Endothelial cell of umbilical vein (primary cell): ENCODE measurements at regions not wholly inside any gene's neighbourhood (a gene's known extent, or its start where the extent isn't known, plus 50 kb on each side); places are given as distances from the start of the nearest gene placed in this dataset.

Experiments
- BruUV-seq: library from RNA; stranded (reverse); fragments of 400-500 nt; replicated peaks from 2 replicates; lab custom pipeline; 2021; lab: Mats Ljungman, UMichigan
- CTCF ChIA-PET: fragments of 300-600, 350-600 bp; sonication (Branson Sonifier 250); formaldehyde crosslinking; loops from one replicate; lab custom pipeline; 2021; ENCODE audit warnings: antibody characterized with exemption, inconsistent platforms; lab: Charles Lee
- POLR2A ChIA-PET: fragments of 300-600, 350-600 bp; sonication (Branson Sonifier 250); formaldehyde crosslinking; loops from one replicate; lab custom pipeline; 2021; ENCODE audit warnings: antibody characterized with exemption, inconsistent platforms; lab: Charles Lee
- DNase-seq: peaks from one replicate; pipeline ENCODE4 v3.0.0-alpha.2; 2011; ENCODE audit warnings: low read depth, low spot score
- FAIRE-seq: peaks from 2 replicates; lab custom pipeline; 2011; peaks lifted over from hg19 to GRCh38; lab: Jason Lieb, UNC
- H2AFZ ChIP-seq: 2 replicates; pipeline ENCODE4 v1.6.0; 2012; ENCODE audit warnings: low read depth, low read length, control low read depth, inconsistent platforms
- H3K27ac ChIP-seq: 2 replicates; pipeline ENCODE4 v1.5.1; 2011; ENCODE audit warnings: low read depth, mild to moderate bottlenecking, control low read depth, low read length, moderate library complexity; ENCODE audit not compliant: insufficient read depth
- H3K27me3 ChIP-seq, 2 experiments: 2 replicates each; pipeline versions ENCODE4 v1.6.0 to v1.6.1; 2011; ENCODE audit warnings: low read length in 2 of 2, mixed read lengths in 1 of 2; ENCODE audit not compliant: control insufficient read depth in 2 of 2, insufficient read depth in 2 of 2
- H3K36me3 ChIP-seq, 2 experiments: 2 replicates in 1 of 2; 3 replicates in 1 of 2; pipeline ENCODE4 v1.5.1; 2011; ENCODE audit warnings: low read length in 2 of 2, mild to moderate bottlenecking in 1 of 2, moderate library complexity in 1 of 2; ENCODE audit not compliant: control insufficient read depth in 2 of 2, insufficient read depth in 2 of 2; ENCODE audit errors: extremely low read depth in 1 of 2
- H3K4me1 ChIP-seq: 3 replicates; pipeline ENCODE4 v1.5.1; 2011; ENCODE audit warnings: mild to moderate bottlenecking, low read length; ENCODE audit not compliant: control insufficient read depth, insufficient read depth; ENCODE audit errors: extremely low read depth
- H3K4me2 ChIP-seq: 2 replicates; pipeline ENCODE4 v1.6.1; 2011; ENCODE audit warnings: low read length, control low read depth, mixed read lengths; ENCODE audit not compliant: insufficient read depth
- H3K4me3 ChIP-seq, 3 experiments: fragments of 200-600 bp in 1 of 3; sonication (generic), shearing (Covaris generic) in 1 of 3; replicated peaks in 1 of 3; 2 replicates each; pipeline ENCODE4 v1.5.1; 2011 to 2016; ENCODE audit warnings: control low read depth in 3 of 3, low read length in 3 of 3, mild to moderate bottlenecking in 2 of 3, inconsistent platforms in 1 of 3, low read depth in 1 of 3, moderate library complexity in 1 of 3; ENCODE audit not compliant: insufficient read depth in 1 of 3
- H3K79me2 ChIP-seq: 2 replicates; pipeline ENCODE4 v1.6.0; 2012; ENCODE audit warnings: low read length, inconsistent platforms; ENCODE audit not compliant: control insufficient read depth, insufficient read depth
- H3K9ac ChIP-seq: replicated peaks from 2 replicates; pipeline ENCODE3; 2011; ENCODE audit warnings: low read length, control low read depth; ENCODE audit not compliant: insufficient read depth; ENCODE audit errors: extremely low read depth
- H3K9me1 ChIP-seq: replicated peaks from 3 replicates; pipeline ENCODE4 v1.6.0; 2011; ENCODE audit warnings: mild to moderate bottlenecking, low read length; ENCODE audit not compliant: control insufficient read depth, insufficient read depth; ENCODE audit errors: extremely low read depth
- H3K9me3 ChIP-seq: replicated peaks from 2 replicates; pipeline ENCODE4 v1.5.1; 2012; ENCODE audit warnings: low read length, inconsistent platforms; ENCODE audit not compliant: control insufficient read depth, insufficient read depth
- H4K20me1 ChIP-seq: replicated peaks from 2 replicates; pipeline ENCODE3; 2011; ENCODE audit warnings: mild to moderate bottlenecking, low read length; ENCODE audit not compliant: control insufficient read depth, insufficient read depth; ENCODE audit errors: extremely low read depth
- CTCF ChIP-seq, 2 donors: IDR thresholded peaks; 1 replicate in 1 of 2; 2 replicates in 1 of 2; pipeline ENCODE4 v1.5.1; 2011; ENCODE audit warnings: low read length in 2 of 2, mild to moderate bottlenecking in 2 of 2, moderate library complexity in 2 of 2, control low read depth in 1 of 2, inconsistent platforms in 1 of 2, low read depth in 1 of 2; ENCODE audit not compliant: insufficient read depth in 1 of 2; ENCODE audit errors: extremely low read depth in 1 of 2
- EZH2 ChIP-seq: IDR thresholded peaks from 2 replicates; pipeline ENCODE4 v1.6.1; 2012; ENCODE audit warnings: borderline replicate concordance, low read depth, mild to moderate bottlenecking, moderate library complexity, low read length, inconsistent platforms; ENCODE audit not compliant: severe bottlenecking
- FOS ChIP-seq: IDR thresholded peaks from 2 replicates; pipeline ENCODE4 v1.6.1; 2011; ENCODE audit warnings: mild to moderate bottlenecking, low read length, moderate library complexity, borderline replicate concordance; ENCODE audit not compliant: insufficient read depth
- GATA2 ChIP-seq: IDR thresholded peaks from 2 replicates; pipeline ENCODE4 v1.7.0; 2011; ENCODE audit warnings: low read depth, mild to moderate bottlenecking, moderate library complexity, mixed read lengths, low read length; ENCODE audit not compliant: insufficient read length, insufficient read depth
- JUN ChIP-seq: IDR thresholded peaks from 2 replicates; pipeline ENCODE4 v1.6.1; 2011; ENCODE audit warnings: borderline replicate concordance, low read depth; ENCODE audit not compliant: insufficient read length, insufficient read depth
- MAX ChIP-seq: IDR thresholded peaks from 2 replicates; pipeline ENCODE4 v1.6.1; 2011; ENCODE audit not compliant: insufficient read depth, insufficient read length
- MYC ChIP-seq: IDR thresholded peaks from one replicate; pipeline ENCODE4 v1.6.1; 2011; ENCODE audit warnings: mild to moderate bottlenecking, low read depth, low read length
- POLR2A ChIP-seq: IDR thresholded peaks from 2 replicates; pipeline ENCODE4 v1.6.1; 2012; ENCODE audit warnings: low read depth, mild to moderate bottlenecking, control low read depth, low read length
- POLR2AphosphoS5 ChIP-seq: IDR thresholded peaks from 2 replicates; pipeline ENCODE4 v1.6.1; 2012; ENCODE audit warnings: low read depth, mild to moderate bottlenecking, control low read depth, low read length, moderate library complexity; ENCODE audit not compliant: insufficient read depth
- dilution Hi-C: fragments of 300-500 bp; cut with MboI; formaldehyde crosslinking; loops from one replicate; pipeline ENCODE4 v1.15.0; 2019; ENCODE audit warnings: low sequenced_read_pairs; ENCODE audit not compliant: extremely low pct_ligation_motif_present
- intact Hi-C: fragments of 100-400 bp; cut with micrococcal nuclease; formaldehyde crosslinking; loops from one replicate; pipeline ENCODE4 v1.10.0; 2022

DNA sequence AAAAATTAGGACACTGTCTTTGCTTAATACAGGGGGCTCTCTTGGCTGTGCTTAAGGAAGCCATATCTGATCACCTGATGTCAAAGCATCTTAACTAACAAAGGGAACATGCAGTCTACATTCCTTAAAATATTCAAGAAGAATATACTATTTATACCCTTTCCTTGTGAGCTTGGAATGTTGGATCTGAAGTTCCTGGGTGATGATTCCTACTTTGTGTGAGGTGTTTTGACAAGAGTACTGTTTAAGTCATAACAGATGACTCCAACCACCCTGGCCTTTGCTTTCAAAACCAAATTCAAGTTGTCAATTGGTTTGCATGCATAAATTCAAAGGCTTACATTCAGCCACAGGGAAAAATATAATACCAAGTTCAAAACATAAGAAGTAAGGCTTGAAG is 862.7 kb upstream of the SEMA6D start:
- Histone ChIP-seq H3K27me3 (no peaks in the 10 kb centered on the region), H4K20me1 (no peaks in the 10 kb centered on the region), H3K27ac (no peak overlapping the region), H3K4me3 (no peak overlapping the region), H3K4me1 (no peaks in the 10 kb centered on the region), H3K4me2 (no peak overlapping the region), H3K9me1 (no peaks in the 10 kb centered on the region), H2AFZ (no peak overlapping the region), H3K9me3 (no peaks in the 10 kb centered on the region), H3K79me2 (no peaks in the 10 kb centered on the region), H3K36me3 (no peaks in the 10 kb centered on the region), H3K9ac (no peak overlapping the region)
- ChIA-PET POLR2A (no interaction called here), CTCF (no interaction called here)
- TF ChIP-seq FOS = no peak
- no peak for TF ChIP-seq GATA2
- no peak for TF ChIP-seq MYC
- TF ChIP-seq MAX = no peak
- TF ChIP-seq POLR2A = no peak
- no peak for TF ChIP-seq POLR2AphosphoS5
- no peak for TF ChIP-seq JUN
- TF ChIP-seq CTCF (IDR thresholded peaks at IDR 0.05; ENCODE audit: extremely low read depth in 1 of 2, insufficient read depth in 1 of 2, low read depth in 1 of 2, low read length in 2 of 2) = no peak
- TF ChIP-seq EZH2 = no peak
- dilution Hi-C loops = no loop called here
- DNase-seq (no peak), FAIRE-seq (no peak)
- intact Hi-C loops = no loop called here
- no TSS peak for BruUV-seq
